ENCODE measurements at regions not wholly inside any gene's neighbourhood (a gene's known extent, or its start where the extent isn't known, plus 50 kb on each side); places are given as distances from the start of the nearest gene placed in this dataset.

DNA sequence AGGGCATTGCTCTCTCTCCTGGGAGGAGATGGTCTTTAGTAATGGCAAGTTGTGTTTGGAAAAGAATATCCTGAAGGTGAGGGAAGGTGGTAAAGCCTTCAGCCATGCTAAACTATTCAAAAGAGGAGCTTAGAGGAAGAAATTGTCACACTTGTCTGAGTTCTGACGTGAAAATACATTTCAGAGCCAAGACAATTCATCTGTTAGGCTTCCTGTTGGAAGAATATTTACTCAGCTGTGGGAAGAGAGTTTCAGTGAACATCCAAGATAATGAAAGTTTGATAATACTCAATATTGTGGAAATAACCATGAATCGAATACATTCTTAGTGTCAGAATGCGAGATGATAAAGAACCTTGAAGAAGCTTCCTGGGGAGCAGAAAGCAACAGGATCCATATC lies 143.3 kb downstream of the GPAT3 start:
- H3K4me2 ChIP-seq (ENCODE audit: low read length), result no peak overlapping the region
- H3K4me1 ChIP-seq (ENCODE audit: low read length), result no peaks in the 10 kb centered on the region
- no peak overlapping the region for H2AFZ ChIP-seq (ENCODE audit: low read depth, low read length)
- no peak for TF ChIP-seq CTCF (IDR thresholded peaks at IDR 0.05; ENCODE audit: low read depth, low read length)
- TF ChIP-seq EZH2phosphoT487 (IDR thresholded peaks at IDR 0.05; ENCODE audit: low read depth), result no peak
- H3K79me2 ChIP-seq (ENCODE audit: low read length), result no peaks in the 10 kb centered on the region
- no peak overlapping the region for H3K9ac ChIP-seq (ENCODE audit: low read length)
- no peak overlapping the region for H3K4me3 ChIP-seq (ENCODE audit: low read length)
- 0 out of 2 replicates have a peak, but pooled peaks cover 12% of the 10 kb centered on the region for H3K27me3 ChIP-seq (ENCODE audit: low read depth, low read length)
- no peaks in the 10 kb centered on the region for H3K36me3 ChIP-seq (replicated peaks; ENCODE audit: low read depth, low read length)
- H4K20me1 ChIP-seq (ENCODE audit: insufficient read depth, low read length), result no peaks in the 10 kb centered on the region
- H3K27ac ChIP-seq (ENCODE audit: low read length), result no peak overlapping the region
- H3K9me3 ChIP-seq (ENCODE audit: insufficient read depth, low read length), result no peaks in the 10 kb centered on the region

DNA sequence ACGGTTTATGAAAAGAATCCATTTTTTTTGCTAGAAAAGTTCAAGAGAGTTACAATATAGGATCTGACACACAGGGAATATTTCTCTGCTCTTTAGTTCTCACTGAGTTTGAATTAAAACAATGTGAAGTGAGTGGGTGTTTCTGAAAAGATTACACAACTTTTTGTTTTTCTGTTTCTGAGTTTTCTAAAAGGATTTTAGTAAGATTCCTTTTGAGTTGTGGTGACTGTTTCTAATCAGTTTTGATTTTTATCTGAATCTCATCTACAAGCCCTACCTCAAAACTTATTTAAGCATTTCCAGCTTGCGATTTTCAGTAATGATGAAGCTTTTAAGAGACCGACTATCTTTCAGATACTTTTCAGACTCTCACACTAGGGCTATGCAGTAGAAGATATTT lies 141.7 kb downstream of the GPAT3 start:
- H3K4me2 ChIP-seq (ENCODE audit: low read length), result no peak overlapping the region
- no peak overlapping the region for H3K9ac ChIP-seq (ENCODE audit: low read length)
- no peaks in the 10 kb centered on the region for H3K9me3 ChIP-seq (ENCODE audit: insufficient read depth, low read length)
- H3K27me3 ChIP-seq (ENCODE audit: low read depth, low read length), result 0 out of 2 replicates have a peak, but pooled peaks cover 12% of the 10 kb centered on the region
- no peaks in the 10 kb centered on the region for H3K79me2 ChIP-seq (ENCODE audit: low read length)
- no peak overlapping the region for H3K27ac ChIP-seq (ENCODE audit: low read length)
- no peaks in the 10 kb centered on the region for H4K20me1 ChIP-seq (ENCODE audit: insufficient read depth, low read length)
- no peaks in the 10 kb centered on the region for H3K4me1 ChIP-seq (ENCODE audit: low read length)
- no peak overlapping the region for H2AFZ ChIP-seq (ENCODE audit: low read depth, low read length)
- no peaks in the 10 kb centered on the region for H3K36me3 ChIP-seq (replicated peaks; ENCODE audit: low read depth, low read length)
- TF ChIP-seq CTCF (IDR thresholded peaks at IDR 0.05; ENCODE audit: low read depth, low read length) (no peak), EZH2phosphoT487 (IDR thresholded peaks at IDR 0.05; ENCODE audit: low read depth) (no peak)
- H3K4me3 ChIP-seq (ENCODE audit: low read length), result no peak overlapping the region

- H2AFZ ChIP-seq (ENCODE audit: low read depth, low read length), result no peak overlapping the region
- TF ChIP-seq EZH2phosphoT487 (IDR thresholded peaks at IDR 0.05; ENCODE audit: low read depth) (no peak), CTCF (IDR thresholded peaks at IDR 0.05; ENCODE audit: low read depth, low read length) (no peak)
- H3K4me2 ChIP-seq (ENCODE audit: low read length), result no peak overlapping the region
- H3K9ac ChIP-seq (ENCODE audit: low read length), result no peak overlapping the region
- no peaks in the 10 kb centered on the region for H3K9me3 ChIP-seq (ENCODE audit: insufficient read depth, low read length)
- H3K79me2 ChIP-seq (ENCODE audit: low read length), result no peaks in the 10 kb centered on the region
- H3K27ac ChIP-seq (ENCODE audit: low read length), result no peak overlapping the region
- no peak overlapping the region for H3K4me3 ChIP-seq (ENCODE audit: low read length)
- H4K20me1 ChIP-seq (ENCODE audit: insufficient read depth, low read length), result no peaks in the 10 kb centered on the region
- H3K36me3 ChIP-seq (replicated peaks; ENCODE audit: low read depth, low read length), result no peaks in the 10 kb centered on the region
- no peaks in the 10 kb centered on the region for H3K4me1 ChIP-seq (ENCODE audit: low read length)
- no peaks in the 10 kb centered on the region for H3K27me3 ChIP-seq (ENCODE audit: low read depth, low read length)
These were observed 128.8 kb downstream of the GPAT3 start for GRCh38 chr4:83664741-83665140.

DNA sequence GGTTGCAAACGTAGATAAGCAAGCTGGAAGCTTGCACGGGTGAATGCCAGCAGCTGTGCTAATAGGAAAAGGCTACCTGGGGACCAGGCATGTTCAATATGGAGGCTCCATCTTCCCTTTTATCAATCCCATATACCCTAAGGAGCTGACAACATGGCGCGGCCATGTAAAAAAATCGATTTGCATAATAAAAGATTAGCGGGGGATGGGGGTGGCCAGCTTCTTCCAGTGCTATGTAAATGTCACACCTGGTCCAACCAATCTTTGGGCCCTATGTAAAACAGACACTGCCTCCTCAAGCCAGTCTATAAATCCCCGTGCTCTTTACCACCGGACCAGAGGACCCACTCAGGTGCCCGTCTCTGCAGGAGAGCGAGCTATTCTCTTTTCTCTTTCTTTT lies 128.2 kb downstream of the GPAT3 start:
- H3K4me3 ChIP-seq (ENCODE audit: low read length), result no peak overlapping the region
- TF ChIP-seq EZH2phosphoT487 (IDR thresholded peaks at IDR 0.05; ENCODE audit: low read depth) (no peak), CTCF (IDR thresholded peaks at IDR 0.05; ENCODE audit: low read depth, low read length) (no peak)
- H3K36me3 ChIP-seq (replicated peaks; ENCODE audit: low read depth, low read length), result no peaks in the 10 kb centered on the region
- H3K27me3 ChIP-seq (ENCODE audit: low read depth, low read length), result no peaks in the 10 kb centered on the region; the same call in 1 of the 2 replicates
- H2AFZ ChIP-seq (ENCODE audit: low read depth, low read length), result no peak overlapping the region
- H3K4me1 ChIP-seq (ENCODE audit: low read length), result no peaks in the 10 kb centered on the region
- no peak overlapping the region for H3K27ac ChIP-seq (ENCODE audit: low read length)
- no peaks in the 10 kb centered on the region for H3K79me2 ChIP-seq (ENCODE audit: low read length)
- no peak overlapping the region for H3K9ac ChIP-seq (ENCODE audit: low read length)
- H3K9me3 ChIP-seq (ENCODE audit: insufficient read depth, low read length), result no peaks in the 10 kb centered on the region
- H3K4me2 ChIP-seq (ENCODE audit: low read length), result no peak overlapping the region
- no peaks in the 10 kb centered on the region for H4K20me1 ChIP-seq (ENCODE audit: insufficient read depth, low read length)

All from OCI-LY3 (cell line).